Kidney (tissue), 13 donors: ENCODE measurements at regions not wholly inside any gene's neighbourhood (a gene's known extent, or its start where the extent isn't known, plus 50 kb on each side); places are given as distances from the start of the nearest gene placed in this dataset.

Source experiments
- DNase-seq, 5 donors: peaks; one replicate each; pipeline ENCODE4 v3.0.0-alpha.2; 2013 to 2020
- FAIRE-seq: peaks from 2 replicates; lab custom pipeline; 2012; peaks lifted over from hg19 to GRCh38; lab: Jason Lieb, UNC
- H3K27ac ChIP-seq, 2 donors: one replicate each; pipeline ENCODE4 v1.7.0; 2013; ENCODE audit warnings: low read depth in 2 of 2, low read length in 2 of 2, inconsistent platforms in 1 of 2
- H3K27me3 ChIP-seq: one replicate; pipeline ENCODE4 v1.7.1; 2013; ENCODE audit warnings: low read length, inconsistent platforms; ENCODE audit not compliant: control insufficient read depth, insufficient read depth
- H3K36me3 ChIP-seq, 3 donors: one replicate each; pipeline versions ENCODE4 v1.7.0 to v1.7.1; 2013; ENCODE audit warnings: low read length in 3 of 3, control low read depth in 1 of 3, inconsistent platforms in 1 of 3; ENCODE audit not compliant: insufficient read depth in 3 of 3, control insufficient read depth in 2 of 3
- H3K4me1 ChIP-seq, 3 donors: one replicate each; pipeline versions ENCODE4 v1.7.0 to v1.7.1; 2013; ENCODE audit warnings: low read length in 3 of 3, inconsistent platforms in 1 of 3, low read depth in 1 of 3; ENCODE audit not compliant: control insufficient read depth in 2 of 3, insufficient read depth in 2 of 3
- H3K4me3 ChIP-seq, 3 donors: one replicate each; pipeline versions ENCODE4 v1.7.0 to v1.8.1; 2013; ENCODE audit warnings: low read length in 3 of 3, control low read depth in 1 of 3, inconsistent platforms in 1 of 3
- H3K9ac ChIP-seq, 3 donors: one replicate each; pipeline versions ENCODE4 v1.7.0 to v1.7.1; 2013; ENCODE audit warnings: low read length in 3 of 3, control low read depth in 1 of 3, inconsistent platforms in 1 of 3
- H3K9me3 ChIP-seq, 3 donors: one replicate each; pipeline versions ENCODE4 v1.7.0 to v1.7.1; 2013; ENCODE audit warnings: low read length in 3 of 3, control low read depth in 1 of 3, inconsistent platforms in 1 of 3; ENCODE audit not compliant: control insufficient read depth in 2 of 3, insufficient read depth in 1 of 3
- intact Hi-C: fragments of 100-400 bp; cut with DNase I; formaldehyde crosslinking; loops from one replicate; pipeline ENCODE4 v1.11.1; 2022
- TF ChIP-seq, protein P1 (sequence below): IDR thresholded peaks from 3 replicates; pipeline ENCODE4 v1.5.1; 2012; ENCODE audit warnings: mild to moderate bottlenecking, moderate library complexity, borderline replicate concordance; ENCODE audit not compliant: insufficient read depth; ENCODE audit errors: extremely low read depth
- donor health status: control.
- donor health status: control.
- donor health status: control.
- donor health status: control.
- donor health status: control.
- donor health status: DM: yes; HTN: yes; CAD: no.
- donor health status: Normal renal cell carcinoma (clear cell type).

DNA sequence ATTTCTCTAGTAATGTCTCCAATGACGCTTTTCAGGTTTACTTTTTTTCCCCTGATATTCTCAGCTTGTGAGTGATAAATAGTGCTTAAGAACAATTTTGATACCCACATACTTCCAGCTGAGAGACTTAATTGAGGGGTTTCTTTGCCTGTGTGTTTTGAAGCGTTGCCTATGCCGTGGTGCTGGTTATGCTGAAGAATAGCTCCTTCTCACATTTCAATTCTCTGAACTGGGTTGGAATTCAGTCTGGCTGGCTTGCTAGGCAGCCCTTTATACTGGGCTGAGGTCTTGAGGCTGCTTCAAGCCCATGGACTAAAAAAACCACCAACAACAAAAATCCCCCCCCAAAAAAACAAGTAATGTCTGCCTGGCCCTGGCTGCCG is 87.4 kb downstream of the CHST2 start:
- H3K27me3 ChIP-seq, result no peaks in the 10 kb centered on the region
- no peak for FAIRE-seq
- no peak overlapping the region for H3K4me3 ChIP-seq
- no peak overlapping the region for H3K27ac ChIP-seq
- intact Hi-C loops, result no loop called here
- no peaks in the 10 kb centered on the region for H3K9me3 ChIP-seq
- DNase-seq, result peak in 1 of 5 donors; percentile 35
- H3K9ac ChIP-seq, result no peak overlapping the region
- TF ChIP-seq, protein P1, sequence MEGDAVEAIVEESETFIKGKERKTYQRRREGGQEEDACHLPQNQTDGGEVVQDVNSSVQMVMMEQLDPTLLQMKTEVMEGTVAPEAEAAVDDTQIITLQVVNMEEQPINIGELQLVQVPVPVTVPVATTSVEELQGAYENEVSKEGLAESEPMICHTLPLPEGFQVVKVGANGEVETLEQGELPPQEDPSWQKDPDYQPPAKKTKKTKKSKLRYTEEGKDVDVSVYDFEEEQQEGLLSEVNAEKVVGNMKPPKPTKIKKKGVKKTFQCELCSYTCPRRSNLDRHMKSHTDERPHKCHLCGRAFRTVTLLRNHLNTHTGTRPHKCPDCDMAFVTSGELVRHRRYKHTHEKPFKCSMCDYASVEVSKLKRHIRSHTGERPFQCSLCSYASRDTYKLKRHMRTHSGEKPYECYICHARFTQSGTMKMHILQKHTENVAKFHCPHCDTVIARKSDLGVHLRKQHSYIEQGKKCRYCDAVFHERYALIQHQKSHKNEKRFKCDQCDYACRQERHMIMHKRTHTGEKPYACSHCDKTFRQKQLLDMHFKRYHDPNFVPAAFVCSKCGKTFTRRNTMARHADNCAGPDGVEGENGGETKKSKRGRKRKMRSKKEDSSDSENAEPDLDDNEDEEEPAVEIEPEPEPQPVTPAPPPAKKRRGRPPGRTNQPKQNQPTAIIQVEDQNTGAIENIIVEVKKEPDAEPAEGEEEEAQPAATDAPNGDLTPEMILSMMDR, result no peak
- no peaks in the 10 kb centered on the region for H3K4me1 ChIP-seq
- no peaks in the 10 kb centered on the region for H3K36me3 ChIP-seq

DNA sequence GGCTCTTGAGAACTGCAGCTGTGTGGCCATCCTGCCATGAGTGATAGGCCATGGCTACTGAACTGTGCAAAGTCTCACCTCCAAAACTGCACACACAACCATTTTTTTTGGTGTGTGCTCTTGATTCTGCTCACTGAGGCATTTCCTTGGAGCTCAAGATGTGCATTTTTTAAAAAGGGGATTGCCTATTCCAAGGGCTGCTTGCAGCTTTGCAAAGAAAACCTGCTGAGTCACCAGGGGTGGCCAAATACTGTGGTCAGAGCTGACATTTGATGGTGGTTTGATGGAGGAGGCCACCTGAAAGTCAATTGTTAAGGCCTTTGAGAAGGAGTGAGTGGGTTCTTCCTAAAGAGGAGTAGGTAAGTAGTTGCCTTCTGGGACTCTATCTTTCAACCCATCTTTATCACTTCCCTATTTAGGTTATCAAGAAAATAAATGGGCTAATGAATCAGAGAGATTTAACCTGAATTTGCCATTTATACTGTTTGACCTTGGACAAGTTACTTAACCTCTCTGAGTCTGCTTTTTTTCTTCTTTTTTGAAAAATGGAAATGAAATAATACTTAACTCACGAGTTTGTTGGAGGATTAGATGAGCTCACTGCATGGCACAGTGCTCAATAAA is 87.9 kb downstream of the CHST2 start:
- FAIRE-seq (no peak), DNase-seq (peak in 4 of 5 donors; percentile 37 to 79 (median 64))
- Histone ChIP-seq H3K9ac (no peak overlapping the region), H3K4me1 (no peaks in the 10 kb centered on the region), H3K9me3 (no peaks in the 10 kb centered on the region), H3K27ac (no peak overlapping the region), H3K36me3 (no peaks in the 10 kb centered on the region), H3K4me3 (no peak overlapping the region), H3K27me3 (no peaks in the 10 kb centered on the region)
- TF ChIP-seq, protein P1, result no peak
- intact Hi-C loops, result no loop called here

DNA sequence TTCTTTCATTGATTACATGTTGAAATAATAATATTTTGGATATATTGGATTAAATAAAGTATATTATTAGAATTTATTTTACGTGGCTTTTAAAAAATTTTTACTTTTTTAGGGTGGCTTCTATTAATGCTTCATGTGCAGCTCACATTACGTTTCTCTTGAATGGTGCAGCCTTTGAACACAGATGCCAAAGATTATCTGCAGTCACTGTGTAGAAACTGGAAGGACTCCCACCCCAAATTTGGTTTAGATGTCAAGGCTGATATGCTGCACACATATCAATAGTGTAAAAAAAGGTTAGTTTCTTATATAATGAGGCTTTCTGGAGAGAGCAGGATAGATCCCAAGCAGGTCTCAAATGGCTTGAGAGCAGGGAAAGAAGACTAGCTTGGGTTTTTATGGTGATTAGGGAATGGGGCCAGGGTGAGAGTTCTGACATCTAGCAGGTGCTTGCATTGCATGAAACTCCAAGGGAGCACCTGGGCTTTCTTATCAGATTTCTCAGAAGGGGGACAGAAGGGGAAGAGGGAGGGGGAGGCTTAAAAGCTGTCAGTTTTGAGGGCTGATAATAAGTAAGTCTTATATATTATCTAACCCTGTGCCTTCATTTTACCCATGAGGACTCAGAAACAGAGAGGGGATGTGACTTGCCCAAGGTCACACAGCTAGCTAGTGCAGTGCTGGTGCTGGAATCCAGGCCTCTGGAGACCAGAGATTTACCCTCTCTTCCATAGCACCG is 89.6 kb downstream of the CHST2 start:
- Histone ChIP-seq H3K9ac (no peak overlapping the region), H3K27me3 (no peaks in the 10 kb centered on the region), H3K9me3 (no peaks in the 10 kb centered on the region), H3K4me1 (no peaks in the 10 kb centered on the region), H3K27ac (no peak overlapping the region), H3K36me3 (no peaks in the 10 kb centered on the region), H3K4me3 (no peak overlapping the region)
- TF ChIP-seq, protein P1, result no peak
- DNase-seq (no peak), FAIRE-seq (no peak)
- intact Hi-C loops, result no loop called here

DNA sequence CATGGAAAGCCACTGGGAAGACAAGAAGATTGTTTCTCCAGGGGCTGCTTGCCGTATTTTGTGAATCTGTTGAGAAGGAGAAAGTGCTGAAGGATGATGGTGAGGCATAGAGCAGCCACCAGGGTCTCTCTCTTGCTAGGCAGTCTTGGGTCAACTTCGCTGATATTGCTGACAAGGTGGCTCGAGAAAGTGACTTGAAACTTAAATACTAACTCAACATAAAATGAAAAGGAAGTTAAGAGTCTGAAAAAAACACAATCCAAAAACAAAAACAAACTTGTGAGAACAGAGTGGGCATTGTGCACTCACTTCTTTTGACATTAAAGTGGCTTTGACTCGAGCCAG is 90.1 kb downstream of the CHST2 start:
- no peak for FAIRE-seq
- intact Hi-C loops, result no loop called here
- Histone ChIP-seq H3K9ac (no peak overlapping the region), H3K4me1 (no peaks in the 10 kb centered on the region), H3K4me3 (no peak overlapping the region), H3K27ac (no peak overlapping the region), H3K9me3 (no peaks in the 10 kb centered on the region), H3K27me3 (no peaks in the 10 kb centered on the region), H3K36me3 (no peaks in the 10 kb centered on the region)
- TF ChIP-seq, protein P1, result no peak
- no peak for DNase-seq
